WTC11 (cell line): ENCODE measurements at regions not wholly inside any gene's neighbourhood (a gene's known extent, or its start where the extent isn't known, plus 50 kb on each side); places are given as distances from the start of the nearest gene placed in this dataset.

Experiments
- HMGA2 ChIP-seq: fragments of 250-450 bp; sonication (Bioruptor Pico); IDR thresholded peaks from 2 replicates; pipeline ENCODE4 v1.4.0; 2021; ENCODE audit warnings: mild to moderate bottlenecking, moderate library complexity
- TF ChIP-seq, protein P1 (sequence below): fragments of 200-600 bp; IDR thresholded peaks from 2 replicates; pipeline ENCODE4 v1.8.0; 2022; ENCODE audit warnings: antibody characterized with exemption
- TF ChIP-seq, protein P2 (sequence below): sonication (generic); formaldehyde crosslinking; conservative IDR thresholded peaks from 2 replicates; pipeline ENCODE4 v1.8.1; 2022; ENCODE audit warnings: mild to moderate bottlenecking, missing genetic modification reagents

DNA sequence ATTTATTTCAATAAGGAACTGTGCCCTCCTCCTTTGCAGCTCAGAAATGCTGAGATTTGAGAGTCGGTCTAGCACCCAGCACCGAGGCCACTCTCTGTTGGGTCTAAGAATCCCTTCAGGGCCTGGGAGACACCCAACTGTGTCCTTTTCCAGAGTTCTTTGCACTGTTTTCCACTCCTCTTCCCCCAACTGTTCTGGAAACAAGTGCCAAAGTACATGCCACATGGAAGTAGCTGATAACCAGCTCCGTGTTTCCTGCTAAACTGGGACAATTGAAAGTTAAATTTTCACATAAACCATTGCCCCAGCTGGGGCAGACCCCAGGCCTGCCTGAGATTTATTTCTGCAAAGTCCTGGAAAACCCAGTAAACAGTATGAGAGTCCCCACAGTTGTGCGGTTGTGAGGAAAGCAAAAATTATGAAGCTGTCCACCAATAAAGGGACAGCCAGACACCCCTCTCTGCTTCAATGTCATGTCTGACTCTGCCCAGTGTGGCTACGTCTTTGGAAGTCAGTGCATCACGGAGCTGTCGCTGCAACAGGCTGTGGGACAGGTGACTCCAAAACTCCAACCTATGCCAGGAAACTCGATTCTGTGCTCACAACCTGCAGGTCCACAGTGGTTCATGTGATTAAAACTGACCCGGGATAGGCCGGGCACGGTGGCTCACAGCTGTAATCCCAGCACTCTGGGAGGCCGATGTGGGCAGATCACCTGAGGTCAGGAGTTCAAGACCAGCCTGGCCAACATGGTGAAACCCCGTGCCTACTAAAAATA, 178.0 kb upstream of the AFDN start:
- no peak for TF ChIP-seq HMGA2 (CRISPR knock-in tag)
- TF ChIP-seq, protein P1, sequence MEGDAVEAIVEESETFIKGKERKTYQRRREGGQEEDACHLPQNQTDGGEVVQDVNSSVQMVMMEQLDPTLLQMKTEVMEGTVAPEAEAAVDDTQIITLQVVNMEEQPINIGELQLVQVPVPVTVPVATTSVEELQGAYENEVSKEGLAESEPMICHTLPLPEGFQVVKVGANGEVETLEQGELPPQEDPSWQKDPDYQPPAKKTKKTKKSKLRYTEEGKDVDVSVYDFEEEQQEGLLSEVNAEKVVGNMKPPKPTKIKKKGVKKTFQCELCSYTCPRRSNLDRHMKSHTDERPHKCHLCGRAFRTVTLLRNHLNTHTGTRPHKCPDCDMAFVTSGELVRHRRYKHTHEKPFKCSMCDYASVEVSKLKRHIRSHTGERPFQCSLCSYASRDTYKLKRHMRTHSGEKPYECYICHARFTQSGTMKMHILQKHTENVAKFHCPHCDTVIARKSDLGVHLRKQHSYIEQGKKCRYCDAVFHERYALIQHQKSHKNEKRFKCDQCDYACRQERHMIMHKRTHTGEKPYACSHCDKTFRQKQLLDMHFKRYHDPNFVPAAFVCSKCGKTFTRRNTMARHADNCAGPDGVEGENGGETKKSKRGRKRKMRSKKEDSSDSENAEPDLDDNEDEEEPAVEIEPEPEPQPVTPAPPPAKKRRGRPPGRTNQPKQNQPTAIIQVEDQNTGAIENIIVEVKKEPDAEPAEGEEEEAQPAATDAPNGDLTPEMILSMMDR: no peak
- TF ChIP-seq, protein P2, sequence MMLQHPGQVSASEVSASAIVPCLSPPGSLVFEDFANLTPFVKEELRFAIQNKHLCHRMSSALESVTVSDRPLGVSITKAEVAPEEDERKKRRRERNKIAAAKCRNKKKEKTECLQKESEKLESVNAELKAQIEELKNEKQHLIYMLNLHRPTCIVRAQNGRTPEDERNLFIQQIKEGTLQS (CRISPR knock-in tag): no peak
